ENCODE measurements at regions not wholly inside any gene's neighbourhood (a gene's known extent, or its start where the extent isn't known, plus 50 kb on each side); places are given as distances from the start of the nearest gene placed in this dataset.

DNA sequence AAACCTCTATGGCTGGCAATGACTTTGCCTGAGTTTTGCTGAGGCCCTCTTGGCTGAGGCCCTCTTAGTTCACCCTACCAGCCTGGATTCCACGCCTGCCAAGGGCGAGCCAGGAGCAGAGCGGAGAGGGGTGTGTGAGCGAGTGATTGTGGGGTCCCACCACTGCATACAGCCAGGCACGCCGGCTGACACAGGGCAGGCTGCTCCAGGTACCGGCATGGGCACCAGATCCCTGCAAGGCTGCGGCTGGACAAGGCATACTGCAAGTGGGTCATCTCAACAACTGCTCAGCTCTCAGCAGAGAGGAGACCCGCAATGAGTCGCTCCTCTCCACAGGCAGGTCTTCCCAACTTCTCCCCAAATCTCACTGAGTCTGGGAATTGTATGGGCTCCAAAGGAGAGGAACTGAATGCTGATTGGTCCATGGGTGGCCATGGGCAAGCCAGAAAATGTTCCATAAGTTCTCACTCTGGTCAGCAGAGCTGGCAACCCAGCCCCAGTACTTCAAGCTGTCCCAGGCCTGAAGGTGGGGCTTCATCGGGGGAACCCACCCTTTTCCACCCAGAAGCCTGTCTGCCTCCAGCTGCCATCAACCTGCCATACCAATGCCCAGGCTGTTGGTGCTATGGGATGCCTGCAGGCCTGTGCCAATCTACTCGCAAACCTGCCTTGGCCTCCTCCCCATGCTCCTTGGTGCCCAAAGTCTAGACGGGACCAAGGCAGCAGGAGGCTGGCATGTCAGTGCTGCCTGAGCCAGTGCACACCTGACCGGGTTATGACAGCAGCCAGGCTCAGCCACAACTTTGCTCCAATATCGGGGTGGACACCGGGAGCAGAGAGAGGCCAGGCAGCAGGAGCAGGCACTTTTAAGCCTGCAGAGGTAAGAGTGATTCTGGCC lies 1273.6 kb upstream of the GBE1 start:
- Mint-ChIP-seq H3K4me1 (no peaks in the 10 kb centered on the region), H3K36me3 (ENCODE audit: low read depth) (no peaks in the 10 kb centered on the region), H3K27me3 (no peaks in the 10 kb centered on the region), H3K27ac (no peak overlapping the region), H3K9me3 (no peaks in the 10 kb centered on the region), H3K4me3 (no peak overlapping the region)
- no peak for ATAC-seq (replicated peaks)

DNA sequence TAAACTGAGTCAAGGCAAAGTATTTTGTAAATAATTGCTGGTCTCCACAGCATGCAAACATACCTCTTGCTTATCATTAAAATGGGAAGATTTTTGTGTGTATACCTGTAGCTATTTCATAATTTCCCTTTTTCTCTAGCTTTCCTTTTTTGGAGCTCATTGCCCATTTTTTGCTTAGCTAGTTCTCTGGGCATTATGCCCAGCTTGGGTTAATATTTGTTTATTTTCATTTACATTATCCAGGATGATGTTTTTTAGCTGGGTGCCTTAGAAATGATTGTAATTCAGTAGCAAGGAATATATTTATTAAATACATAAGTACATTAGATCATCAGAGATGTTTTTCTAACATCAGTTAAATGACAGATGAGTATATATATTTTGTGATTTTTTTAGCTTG lies 1271.7 kb upstream of the GBE1 start:
- H3K27ac Mint-ChIP-seq: no peak overlapping the region
- no peak overlapping the region for H3K4me3 Mint-ChIP-seq
- no peaks in the 10 kb centered on the region for H3K27me3 Mint-ChIP-seq
- H3K4me1 Mint-ChIP-seq: no peaks in the 10 kb centered on the region
- no peaks in the 10 kb centered on the region for H3K9me3 Mint-ChIP-seq
- no peaks in the 10 kb centered on the region for H3K36me3 Mint-ChIP-seq (ENCODE audit: low read depth)
- no peak for ATAC-seq (replicated peaks)

DNA sequence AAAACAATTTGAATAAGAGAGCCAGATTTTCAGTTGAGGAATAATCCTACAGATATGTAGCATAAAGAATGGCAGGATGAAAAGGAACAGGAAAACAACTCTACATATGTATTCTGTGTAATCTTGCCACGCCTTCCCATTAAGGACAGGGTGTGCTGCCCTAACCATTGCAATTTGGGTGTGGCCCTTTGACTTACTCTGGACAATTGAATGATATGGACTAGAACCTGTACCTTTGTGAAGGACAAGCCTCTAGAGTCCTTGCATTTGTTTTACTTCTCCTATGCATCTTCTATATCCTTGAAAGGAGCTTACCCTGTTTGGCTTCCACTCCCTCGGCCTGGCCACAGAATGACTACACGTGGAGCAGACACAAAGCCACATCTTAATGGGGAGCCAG lies 1261.6 kb upstream of the GBE1 start:
- Mint-ChIP-seq H3K4me1 (no peaks in the 10 kb centered on the region), H3K36me3 (ENCODE audit: low read depth) (no peaks in the 10 kb centered on the region), H3K4me3 (no peak overlapping the region), H3K27ac (no peak overlapping the region), H3K27me3 (no peaks in the 10 kb centered on the region), H3K9me3 (peaks cover 12% of the 10 kb centered on the region)
- ATAC-seq (replicated peaks): no peak

DNA sequence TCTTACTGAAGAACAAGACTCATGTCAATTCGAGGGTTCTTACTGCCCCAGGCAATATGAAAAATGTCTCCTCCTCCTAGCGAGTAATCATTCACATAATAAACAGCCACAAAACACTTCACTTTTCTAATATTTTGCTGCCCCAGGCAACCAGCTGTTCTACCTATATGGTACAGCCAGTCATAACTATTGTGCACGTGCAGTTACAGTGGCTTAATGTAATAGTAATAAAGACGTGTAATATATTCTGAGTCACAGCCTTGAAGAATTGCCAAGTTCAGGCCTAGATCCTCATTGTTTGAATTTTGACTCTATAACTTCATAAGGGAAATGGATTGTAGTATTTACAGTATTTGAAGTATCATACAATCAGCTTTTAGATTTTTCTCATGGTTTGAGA lies 1250.0 kb upstream of the GBE1 start:
- Mint-ChIP-seq H3K9me3 (peaks cover 4% of the 10 kb centered on the region), H3K27ac (no peak overlapping the region), H3K36me3 (ENCODE audit: low read depth) (no peaks in the 10 kb centered on the region), H3K4me1 (no peaks in the 10 kb centered on the region), H3K27me3 (no peaks in the 10 kb centered on the region), H3K4me3 (no peak overlapping the region)
- no peak for ATAC-seq (replicated peaks)

DNA sequence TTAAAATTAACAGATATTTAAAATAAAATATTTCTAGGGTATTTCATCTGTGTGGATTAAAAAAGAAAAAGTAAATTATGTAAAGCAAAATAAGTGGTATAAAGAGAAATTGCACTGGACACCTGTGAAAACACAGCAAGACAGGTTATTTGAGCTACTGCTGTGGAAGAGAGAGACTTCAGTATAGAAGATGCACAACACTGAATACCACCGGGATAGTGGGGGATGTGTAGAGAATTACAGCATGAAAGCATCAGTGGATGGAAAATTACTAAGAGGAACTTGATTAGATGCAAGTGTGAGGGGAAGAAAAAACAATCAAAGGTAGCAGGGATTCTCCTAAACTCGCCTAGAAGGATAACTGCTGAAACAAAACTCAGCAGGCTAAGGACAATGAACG lies 1242.5 kb upstream of the GBE1 start:
- no peak for ATAC-seq (replicated peaks)
- Mint-ChIP-seq H3K4me3 (no peak overlapping the region), H3K4me1 (no peaks in the 10 kb centered on the region), H3K27me3 (no peaks in the 10 kb centered on the region), H3K9me3 (peaks cover 8% of the 10 kb centered on the region), H3K36me3 (ENCODE audit: low read depth) (no peaks in the 10 kb centered on the region), H3K27ac (no peak overlapping the region)

DNA sequence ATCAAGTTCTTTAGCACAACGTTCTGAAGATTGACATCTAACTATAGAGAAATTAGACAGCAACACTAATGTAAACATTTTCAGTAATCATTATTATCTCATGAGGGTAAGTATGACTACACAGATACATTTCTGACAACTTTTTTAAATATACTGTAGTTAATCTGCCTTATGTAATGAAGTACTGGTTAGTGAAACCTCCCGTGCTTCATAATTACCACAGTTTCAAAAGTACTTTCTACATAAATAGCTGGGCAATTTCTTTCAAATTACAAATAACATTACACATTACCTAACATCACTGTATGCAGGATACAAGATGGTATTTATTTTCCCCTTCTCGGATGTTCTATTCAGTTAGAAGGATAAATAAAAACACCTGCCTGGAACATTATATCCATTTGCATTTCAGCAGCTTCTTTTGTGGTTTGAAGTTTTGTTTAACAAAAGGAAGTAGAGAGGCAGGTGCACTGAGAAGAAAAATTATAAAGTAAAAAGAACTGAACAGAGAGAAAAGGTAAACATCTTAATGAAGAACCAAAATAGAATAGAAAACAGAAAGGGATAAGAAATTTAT lies 1241.5 kb upstream of the GBE1 start:
- Mint-ChIP-seq H3K4me3 (no peak overlapping the region), H3K4me1 (no peaks in the 10 kb centered on the region), H3K36me3 (ENCODE audit: low read depth) (no peaks in the 10 kb centered on the region), H3K27me3 (no peaks in the 10 kb centered on the region), H3K27ac (no peak overlapping the region), H3K9me3 (peaks cover 8% of the 10 kb centered on the region)
- ATAC-seq (replicated peaks): no peak

DNA sequence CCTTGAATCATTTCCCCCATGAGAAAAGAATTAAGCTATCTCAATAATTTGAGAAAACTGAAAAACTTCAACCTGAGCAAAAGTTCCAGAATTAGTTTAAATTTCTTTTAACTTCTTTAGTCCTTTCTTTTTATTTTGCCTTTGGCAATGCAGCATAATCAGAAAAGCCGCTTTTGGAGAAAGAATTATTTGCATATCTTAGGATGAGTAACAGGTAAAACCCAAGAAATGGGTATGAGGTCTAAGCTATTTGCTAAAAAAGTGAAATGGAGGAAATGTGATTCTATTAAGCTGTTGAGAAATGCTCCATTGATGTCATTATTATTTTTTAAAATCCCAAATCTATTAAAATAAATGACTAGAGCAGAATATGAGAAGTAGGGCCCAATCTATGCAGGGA lies 1238.3 kb upstream of the GBE1 start:
- no peaks in the 10 kb centered on the region for H3K27me3 Mint-ChIP-seq
- no peak overlapping the region for H3K27ac Mint-ChIP-seq
- H3K4me1 Mint-ChIP-seq: no peaks in the 10 kb centered on the region
- H3K36me3 Mint-ChIP-seq (ENCODE audit: low read depth): no peaks in the 10 kb centered on the region
- peaks cover 16% of the 10 kb centered on the region for H3K9me3 Mint-ChIP-seq
- ATAC-seq (replicated peaks): no peak
- no peak overlapping the region for H3K4me3 Mint-ChIP-seq

DNA sequence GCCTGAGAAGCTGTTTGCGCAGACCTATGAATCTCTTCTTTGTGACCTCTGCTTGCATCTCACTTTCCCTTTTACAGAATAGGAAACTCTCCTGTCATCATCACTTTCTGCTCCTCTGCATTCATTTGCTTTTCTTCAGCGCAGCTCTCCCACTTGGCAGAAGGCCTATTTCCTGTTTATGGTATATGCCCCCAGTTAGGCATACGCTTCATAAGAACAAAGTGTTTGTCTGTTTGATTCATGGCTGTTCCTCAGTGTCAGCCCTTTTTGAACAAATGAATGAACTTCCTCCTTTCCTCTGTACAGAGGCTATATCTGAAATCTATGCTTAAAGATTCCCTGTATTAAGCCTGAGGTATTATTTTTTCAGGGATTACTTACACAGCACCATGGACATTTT lies 1216.9 kb upstream of the GBE1 start:
- Mint-ChIP-seq H3K27ac (no peak overlapping the region), H3K36me3 (ENCODE audit: low read depth) (no peaks in the 10 kb centered on the region), H3K4me1 (no peaks in the 10 kb centered on the region)

DNA sequence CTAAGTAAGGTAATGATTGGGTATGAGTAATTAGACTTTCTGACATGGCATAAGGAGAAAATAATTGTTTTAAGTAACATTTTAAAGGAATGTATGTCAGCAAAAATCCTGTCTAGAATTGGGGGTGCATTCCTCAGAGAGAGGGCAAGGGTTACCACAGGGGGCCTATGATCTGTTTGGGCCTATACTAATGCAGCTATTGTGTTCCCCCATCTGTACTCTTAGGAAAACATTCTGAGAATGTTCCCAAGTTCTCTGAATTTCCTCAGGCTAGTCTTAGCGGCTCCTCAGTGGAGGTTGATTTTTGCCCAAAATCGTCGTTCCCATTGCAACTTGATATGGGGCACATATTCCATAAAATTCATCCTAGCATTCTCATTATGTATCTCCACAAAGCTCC lies 1216.4 kb upstream of the GBE1 start:
- H3K4me1 Mint-ChIP-seq: no peaks in the 10 kb centered on the region
- H3K36me3 Mint-ChIP-seq (ENCODE audit: low read depth): no peaks in the 10 kb centered on the region
- H3K27ac Mint-ChIP-seq: no peak overlapping the region
- H3K4me3 Mint-ChIP-seq: no peak overlapping the region
- H3K9me3 Mint-ChIP-seq: peaks cover 12% of the 10 kb centered on the region
- ATAC-seq (replicated peaks): no peak
- H3K27me3 Mint-ChIP-seq: no peaks in the 10 kb centered on the region

More for the DNA sequence above, 1216.9 kb upstream of the GBE1 start:
- Mint-ChIP-seq H3K4me3 (no peak overlapping the region), H3K9me3 (peaks cover 13% of the 10 kb centered on the region), H3K27me3 (no peaks in the 10 kb centered on the region)
- ATAC-seq (replicated peaks): no peak

DNA sequence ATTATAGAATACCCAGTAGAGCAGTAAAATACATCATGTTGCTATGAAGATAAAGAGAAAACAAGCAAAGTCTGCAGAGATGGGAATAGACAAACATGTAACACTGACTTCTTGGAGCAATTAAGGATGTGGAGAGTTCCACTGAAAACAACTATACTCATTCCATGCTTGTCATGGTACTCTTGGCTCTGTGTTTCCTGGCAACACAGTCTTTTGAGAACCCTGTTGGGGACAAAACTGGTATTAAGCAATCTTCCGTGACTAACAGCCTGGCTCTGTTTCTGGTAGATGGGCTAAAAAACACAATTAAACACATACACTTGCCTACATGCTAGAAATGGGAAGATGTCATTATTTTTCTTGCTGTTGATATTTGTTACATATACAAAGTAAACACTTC lies 1212.3 kb upstream of the GBE1 start:
- no peaks in the 10 kb centered on the region for H3K4me1 Mint-ChIP-seq
- no peak for ATAC-seq (replicated peaks)
- no peaks in the 10 kb centered on the region for H3K27me3 Mint-ChIP-seq
- peaks cover 8% of the 10 kb centered on the region for H3K9me3 Mint-ChIP-seq
- H3K27ac Mint-ChIP-seq: no peak overlapping the region
- no peak overlapping the region for H3K4me3 Mint-ChIP-seq
- H3K36me3 Mint-ChIP-seq (ENCODE audit: low read depth): no peaks in the 10 kb centered on the region

DNA sequence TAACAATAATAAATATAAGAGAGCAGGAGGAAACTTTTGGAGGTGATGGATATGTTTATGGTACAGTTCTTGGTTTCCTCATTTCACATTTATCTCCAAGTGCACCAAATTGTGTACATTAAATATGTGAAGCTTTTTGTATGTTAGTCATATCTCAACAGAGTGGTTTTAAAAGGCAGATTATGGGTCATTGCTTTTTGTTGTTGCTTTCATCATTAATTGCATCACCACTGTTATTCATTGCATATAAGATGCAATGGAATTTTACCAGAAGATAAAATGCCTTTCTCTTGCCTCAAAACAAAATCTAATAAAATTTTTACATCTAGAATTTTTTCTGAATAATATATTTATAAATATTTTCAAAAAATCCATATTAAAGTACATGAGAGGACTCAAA lies 1198.9 kb upstream of the GBE1 start:
- Mint-ChIP-seq H3K4me3 (no peak overlapping the region), H3K9me3 (peaks cover 10% of the 10 kb centered on the region), H3K27me3 (no peaks in the 10 kb centered on the region)

GRCh38 chr3:82957696-82958095 lies 1196.3 kb upstream of the GBE1 start:
- Mint-ChIP-seq H3K4me1 (no peaks in the 10 kb centered on the region), H3K36me3 (ENCODE audit: low read depth) (no peaks in the 10 kb centered on the region), H3K9me3 (peaks cover 11% of the 10 kb centered on the region), H3K27ac (no peak overlapping the region), H3K27me3 (no peaks in the 10 kb centered on the region), H3K4me3 (no peak overlapping the region)
- no peak for ATAC-seq (replicated peaks)

More for the DNA sequence above, 1198.9 kb upstream of the GBE1 start:
- H3K27ac Mint-ChIP-seq: no peak overlapping the region
- ATAC-seq (replicated peaks): no peak
- no peaks in the 10 kb centered on the region for H3K36me3 Mint-ChIP-seq (ENCODE audit: low read depth)
- H3K4me1 Mint-ChIP-seq: no peaks in the 10 kb centered on the region

DNA sequence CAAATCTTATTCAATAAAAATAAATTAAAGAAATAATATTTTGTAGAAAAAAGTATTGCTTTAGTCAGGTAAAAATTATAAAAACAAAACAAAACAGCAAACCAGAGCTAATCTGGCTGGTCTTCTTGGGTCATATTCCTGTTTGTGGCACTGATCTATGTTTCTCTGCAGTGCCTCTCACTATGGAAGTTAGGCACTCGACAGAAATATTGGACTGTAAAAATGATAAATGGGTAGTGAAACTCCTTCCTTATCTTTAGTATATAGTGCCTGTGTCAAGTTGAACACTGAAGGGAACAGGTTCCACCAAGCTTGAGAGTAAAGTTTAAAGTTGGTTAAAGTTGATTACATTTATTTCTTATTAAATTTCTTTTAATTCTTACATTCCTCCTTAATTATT lies 1195.6 kb upstream of the GBE1 start:
- H3K9me3 Mint-ChIP-seq: peaks cover 11% of the 10 kb centered on the region
- no peak overlapping the region for H3K27ac Mint-ChIP-seq
- H3K27me3 Mint-ChIP-seq: no peaks in the 10 kb centered on the region
- no peak for ATAC-seq (replicated peaks)
- H3K4me3 Mint-ChIP-seq: no peak overlapping the region
- H3K4me1 Mint-ChIP-seq: no peaks in the 10 kb centered on the region
- no peaks in the 10 kb centered on the region for H3K36me3 Mint-ChIP-seq (ENCODE audit: low read depth)

DNA sequence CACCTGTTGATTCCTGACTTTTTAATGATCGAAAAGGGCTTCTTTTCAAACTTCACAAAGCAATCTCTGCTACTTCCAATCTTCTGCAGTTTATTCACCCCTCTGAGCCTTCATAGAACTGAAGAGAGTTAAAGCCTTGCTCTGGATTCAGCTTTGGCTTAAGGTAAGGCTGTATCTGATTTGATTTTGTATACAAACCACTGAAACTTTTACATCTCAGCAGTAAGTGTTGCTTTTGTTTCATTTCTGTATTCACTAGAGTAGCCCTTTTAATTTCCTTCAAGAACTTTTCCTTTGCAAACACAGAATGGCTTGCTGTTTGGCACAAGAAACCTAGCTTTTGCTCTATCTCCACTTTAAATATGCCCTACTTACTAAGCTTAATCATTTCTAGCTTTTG lies 1193.0 kb upstream of the GBE1 start:
- H3K27me3 Mint-ChIP-seq: no peaks in the 10 kb centered on the region

DNA sequence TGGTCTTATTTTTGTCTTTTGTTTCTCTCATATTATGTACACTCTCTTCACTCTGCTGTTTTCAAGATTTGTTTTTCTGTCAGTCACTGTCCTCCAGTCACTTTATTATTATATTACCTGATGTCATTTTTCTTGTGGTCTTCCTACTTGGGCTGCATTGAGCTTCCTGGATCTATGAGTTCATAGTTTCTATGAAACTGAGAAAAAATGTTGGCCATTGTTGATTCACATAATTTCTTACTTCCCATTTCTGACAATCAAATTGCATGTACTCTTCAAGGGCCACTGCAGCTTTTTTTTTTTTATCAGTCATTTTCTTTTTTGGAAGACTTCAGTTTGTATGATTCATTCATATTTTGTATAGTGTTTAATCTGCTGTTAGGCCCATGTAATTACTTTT lies 1180.6 kb upstream of the GBE1 start:
- no peak overlapping the region for H3K27ac Mint-ChIP-seq
- ATAC-seq (replicated peaks): no peak
- H3K27me3 Mint-ChIP-seq: no peaks in the 10 kb centered on the region
- no peaks in the 10 kb centered on the region for H3K4me1 Mint-ChIP-seq
- H3K36me3 Mint-ChIP-seq (ENCODE audit: low read depth): no peaks in the 10 kb centered on the region
- H3K9me3 Mint-ChIP-seq: peaks cover 11% of the 10 kb centered on the region
- no peak overlapping the region for H3K4me3 Mint-ChIP-seq

More for the DNA sequence above, 1193.0 kb upstream of the GBE1 start:
- no peaks in the 10 kb centered on the region for H3K4me1 Mint-ChIP-seq
- no peak for ATAC-seq (replicated peaks)
- no peak overlapping the region for H3K27ac Mint-ChIP-seq
- H3K36me3 Mint-ChIP-seq (ENCODE audit: low read depth): no peaks in the 10 kb centered on the region
- H3K4me3 Mint-ChIP-seq: no peak overlapping the region
- H3K9me3 Mint-ChIP-seq: peaks cover 8% of the 10 kb centered on the region
